Transverse colon (tissue), 3 donors: ENCODE measurements at regions not wholly inside any gene's neighbourhood (a gene's known extent, or its start where the extent isn't known, plus 50 kb on each side); places are given as distances from the start of the nearest gene placed in this dataset.
"Not testable (repeated sequence)": the region's sequence is repeated elsewhere in the genome, so short reads cannot be mapped to it uniquely, and the experiment has no call there.

Source experiments
- CTCF ChIP-seq, 5 experiments: fragments of 200-600 bp in 3 of 5; fragments of 450-650 bp in 2 of 5; sonication (generic) in 3 of 5; IDR thresholded peaks; 1 replicate in 2 of 5; 2 replicates in 3 of 5; pipeline ENCODE4 v1.5.1; 2016 to 2017; ENCODE audit warnings: antibody characterized with exemption in 5 of 5, inconsistent platforms in 3 of 5, mild to moderate bottlenecking in 2 of 5, moderate library complexity in 1 of 5
- EP300 ChIP-seq: sonication (generic); formaldehyde crosslinking; IDR thresholded peaks from one replicate; pipeline ENCODE4 v1.6.1; 2017; ENCODE audit warnings: antibody characterized with exemption, low read depth
- POLR2A ChIP-seq: fragments of 450-650 bp; IDR thresholded peaks from one replicate; pipeline ENCODE4 v1.6.1; 2016; ENCODE audit warnings: antibody characterized with exemption, mild to moderate bottlenecking, moderate library complexity

GRCh38 chr2:242109819-242110218 lies 240.3 kb downstream of the RTP5 start:
- not testable (repeated sequence) for TF ChIP-seq CTCF (IDR thresholded peaks at IDR 0.05); EP300; POLR2A
